ENCODE measurements at regions not wholly inside any gene's neighbourhood (a gene's known extent, or its start where the extent isn't known, plus 50 kb on each side); places are given as distances from the start of the nearest gene placed in this dataset.

GRCh38 chr3:173258697-173259096 is 117.7 kb upstream of the SPATA16 start:
- TF ChIP-seq ATF1 (CRISPR knock-in tag; IDR thresholded peaks at IDR 0.05) (no peak), RORB (CRISPR knock-in tag; IDR thresholded peaks at IDR 0.05) (no peak), CTCF (IDR thresholded peaks at IDR 0.05) (no peak), TEAD4 (CRISPR knock-in tag; IDR thresholded peaks at IDR 0.05) (no peak), ATF2 (CRISPR knock-in tag; IDR thresholded peaks at IDR 0.05; ENCODE audit: borderline replicate concordance, low read depth) (no peak), FOXP1 (CRISPR knock-in tag; IDR thresholded peaks at IDR 0.05; ENCODE audit: borderline replicate concordance) (no peak), CBFB (CRISPR knock-in tag; IDR thresholded peaks at IDR 0.05; ENCODE audit: low read depth) (no peak), FOXJ3 (CRISPR knock-in tag; IDR thresholded peaks at IDR 0.05; ENCODE audit: borderline replicate concordance) (no peak), TEAD1 (CRISPR knock-in tag; IDR thresholded peaks at IDR 0.05) (no peak), STAT6 (CRISPR knock-in tag; conservative IDR thresholded peaks at IDR 0.05; ENCODE audit: low read depth) (no peak)
